GM12878 (cell line): ENCODE measurements at regions not wholly inside any gene's neighbourhood (a gene's known extent, or its start where the extent isn't known, plus 50 kb on each side); places are given as distances from the start of the nearest gene placed in this dataset.

Experiments used
- ATAC-seq: fragments of 200-7000 bp; cut with Tn5 transposase; 3 replicates; pipeline ENCODE4 v1.9.1; 2020; ENCODE audit warnings: mild to moderate bottlenecking, moderate library complexity
- BruUV-seq: library from RNA; stranded (reverse); fragments of 400-500 nt; replicated peaks from 2 replicates; lab custom pipeline; 2021; lab: Mats Ljungman, UMichigan
- CTCF ChIA-PET: fragments of 300-600 bp; sonication (Branson Sonifier 250); formaldehyde crosslinking; extraction: SDS; loops from one replicate; lab custom pipeline; 2021; ENCODE audit warnings: inconsistent platforms; lab: Yijun Ruan, JAX
- POLR2A ChIA-PET: fragments of 350-600 bp; formaldehyde crosslinking; extraction: SDS; loops from one replicate; lab custom pipeline; 2021; ENCODE audit warnings: inconsistent platforms; lab: Charles Lee
- RAD21 ChIA-PET: fragments of 300-600 bp; sonication (Branson Sonifier 250); formaldehyde crosslinking; loops from one replicate; lab custom pipeline; 2023; ENCODE audit warnings: antibody characterized with exemption; ENCODE audit not compliant: unreplicated experiment; lab: Charles Lee
- SMC1A ChIA-PET: fragments of 300-600 bp; sonication (Branson Sonifier 250); formaldehyde crosslinking; loops from one replicate; lab custom pipeline; 2023; ENCODE audit not compliant: unreplicated experiment, uncharacterized antibody; lab: Charles Lee
- DNase-seq: peaks from one replicate; pipeline ENCODE4 v3.0.0-alpha.2; 2011; ENCODE audit warnings: low read depth, low spot score
- FAIRE-seq: peaks from 3 replicates; lab custom pipeline; 2011; peaks lifted over from hg19 to GRCh38; lab: Jason Lieb, UNC
- H2AFZ ChIP-seq: 2 replicates; pipeline ENCODE4 v1.6.0; 2011; ENCODE audit warnings: low read depth, low read length, control low read depth; ENCODE audit not compliant: control insufficient read depth
- H3K27ac ChIP-seq: 2 replicates; pipeline ENCODE4 v1.5.1; 2011; ENCODE audit warnings: control low read depth; ENCODE audit not compliant: control insufficient read depth, insufficient read depth
- H3K27me3 ChIP-seq, 2 experiments: replicated peaks in 1 of 2; 2 replicates each; pipeline versions ENCODE4 v1.6.0 to v1.6.1; 2011; ENCODE audit warnings: low read length in 1 of 2; ENCODE audit not compliant: control insufficient read depth in 2 of 2, insufficient read depth in 2 of 2
- H3K36me3 ChIP-seq, 2 experiments: 2 replicates each; pipeline ENCODE4 v1.5.1; 2011; ENCODE audit warnings: low read length in 1 of 2; ENCODE audit not compliant: control insufficient read depth in 2 of 2, insufficient read depth in 2 of 2
- H3K4me1 ChIP-seq: 2 replicates; pipeline ENCODE4 v1.6.1; 2011; ENCODE audit warnings: mild to moderate bottlenecking, low read length, moderate library complexity, mixed read lengths; ENCODE audit not compliant: control insufficient read depth, insufficient read depth
- H3K4me2 ChIP-seq: 2 replicates; pipeline ENCODE4 v1.6.0; 2011; ENCODE audit warnings: control low read depth; ENCODE audit not compliant: control insufficient read depth, insufficient read depth
- H3K4me3 ChIP-seq: fragments of 200-600 bp; sonication (generic); 2 replicates; pipeline ENCODE4 v1.5.1; 2016
- H3K79me2 ChIP-seq: 2 replicates; pipeline ENCODE4 v1.6.0; 2011; ENCODE audit warnings: low read length; ENCODE audit not compliant: control insufficient read depth, insufficient read depth
- H3K9ac ChIP-seq: 2 replicates; pipeline ENCODE4 v1.8.0; 2011; ENCODE audit warnings: low read length, control low read depth, mixed read lengths; ENCODE audit not compliant: control insufficient read depth, insufficient read depth
- H3K9me3 ChIP-seq: replicated peaks from 3 replicates; pipeline ENCODE4 v1.5.1; 2011; ENCODE audit warnings: mild to moderate bottlenecking, low read length; ENCODE audit not compliant: control insufficient read depth, insufficient read depth
- H4K20me1 ChIP-seq: 2 replicates; pipeline ENCODE4 v1.6.0; 2011; ENCODE audit not compliant: control insufficient read depth, insufficient read depth
- HDGF ChIP-seq: fragments of 450-650 bp; IDR thresholded peaks from 2 replicates; pipeline ENCODE4 v1.6.1; 2016; ENCODE audit warnings: antibody characterized with exemption
- MEF2B ChIP-seq: fragments of 450-650 bp; IDR thresholded peaks from 2 replicates; pipeline ENCODE4 v1.6.1; 2018; ENCODE audit warnings: mild to moderate bottlenecking, moderate library complexity; ENCODE audit not compliant: partially characterized antibody, poor library complexity, severe bottlenecking
- NR2F1 ChIP-seq: fragments of 450-650 bp; conservative IDR thresholded peaks from 2 replicates; pipeline ENCODE4 v1.6.1; 2017; ENCODE audit warnings: mild to moderate bottlenecking
- PAX5 ChIP-seq: IDR thresholded peaks from 2 replicates; pipeline ENCODE4 v1.6.1; 2011; ENCODE audit warnings: low read depth, low read length, borderline replicate concordance
- POLR2AphosphoS5 ChIP-seq: IDR thresholded peaks from 2 replicates; pipeline ENCODE4 v1.6.1; 2011; ENCODE audit warnings: mild to moderate bottlenecking, low read length, inconsistent platforms
- SREBF1 ChIP-seq: IDR thresholded peaks from 2 replicates; pipeline ENCODE4 v1.6.1; 2012; ENCODE audit warnings: mild to moderate bottlenecking, low read length
- TAF1 ChIP-seq: IDR thresholded peaks from 2 replicates; pipeline ENCODE4 v1.6.1; 2011; ENCODE audit warnings: mild to moderate bottlenecking, low read depth, low read length, borderline replicate concordance
- whole genome bisulfite sequencing: methylation state at CpG from one replicate; pipeline ENCODE4 v1.1.6; 2016; ENCODE audit warnings: low lambda C conversion rate; ENCODE audit not compliant: insufficient replicate concordance, insufficient coverage; ENCODE audit errors: missing lambda C conversion rate; 5-methylcytosine and 5-hydroxymethylcytosine counted together
- in situ Hi-C: fragments of 300-500 bp; cut with MboI; formaldehyde crosslinking; loops from 9 replicates; pipeline ENCODE4 v1.14.3; 2018; ENCODE audit warnings: mixed read lengths
- intact Hi-C: fragments of 100-400 bp; cut with micrococcal nuclease; formaldehyde crosslinking; loops from one replicate; pipeline ENCODE4 v1.14.2; 2022; ENCODE audit not compliant: unreplicated experiment
- TF ChIP-seq, protein P1 (sequence below): fragments of 450-650 bp; IDR thresholded peaks from 2 replicates; pipeline ENCODE4 v1.6.1; 2016; ENCODE audit warnings: mild to moderate bottlenecking, moderate library complexity, borderline replicate concordance
- TF ChIP-seq, protein P2 (sequence below): IDR thresholded peaks from 2 replicates; pipeline ENCODE4 v1.6.1; 2011; ENCODE audit warnings: mild to moderate bottlenecking, low read depth, low read length, moderate library complexity; ENCODE audit not compliant: insufficient replicate concordance

DNA sequence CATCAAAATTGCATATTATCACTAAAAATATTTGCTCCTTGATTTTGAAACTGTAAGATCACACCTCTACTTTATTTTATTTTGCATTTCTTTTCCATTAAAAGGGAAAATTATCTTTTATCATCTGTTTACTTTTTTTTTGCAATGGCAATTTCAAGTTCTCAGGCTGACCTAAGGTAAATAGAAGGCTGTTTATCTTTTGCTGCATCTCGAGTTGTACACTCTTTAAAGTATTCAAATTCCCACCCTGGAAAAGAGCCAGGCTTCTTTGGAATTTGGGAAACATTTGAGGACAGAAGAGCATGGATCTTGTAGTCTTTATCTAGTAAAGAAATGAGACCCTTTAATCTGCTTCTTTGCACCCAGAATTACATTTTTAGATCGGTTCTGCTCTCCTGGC, 645.7 kb downstream of the SLC4A3 start:
- no peaks in the 10 kb centered on the region for H3K4me1 ChIP-seq
- no peak overlapping the region for H2AFZ ChIP-seq
- intact Hi-C loops (no loop called here), in situ Hi-C loops (no loop called here)
- RAD21 ChIA-PET = no interaction called here
- SMC1A ChIA-PET = no interaction called here
- no peak overlapping the region for H3K4me2 ChIP-seq
- DNase-seq (no peak), ATAC-seq (no peak), FAIRE-seq (no peak)
- no TSS peak for BruUV-seq
- TF ChIP-seq TAF1 = no peak
- H3K4me3 ChIP-seq = no peak overlapping the region
- no peaks in the 10 kb centered on the region for H3K79me2 ChIP-seq
- no peaks in the 10 kb centered on the region for H3K27me3 ChIP-seq
- no peak overlapping the region for H3K27ac ChIP-seq
- no peaks in the 10 kb centered on the region for H3K9me3 ChIP-seq
- WGBS = 0% methylated on average over 2 of the region's 2 CpGs
- POLR2A ChIA-PET = no interaction called here
- no peak overlapping the region for H3K9ac ChIP-seq
- CTCF ChIA-PET = no interaction called here
- H3K36me3 ChIP-seq = no peaks in the 10 kb centered on the region
- H4K20me1 ChIP-seq = no peaks in the 10 kb centered on the region

DNA sequence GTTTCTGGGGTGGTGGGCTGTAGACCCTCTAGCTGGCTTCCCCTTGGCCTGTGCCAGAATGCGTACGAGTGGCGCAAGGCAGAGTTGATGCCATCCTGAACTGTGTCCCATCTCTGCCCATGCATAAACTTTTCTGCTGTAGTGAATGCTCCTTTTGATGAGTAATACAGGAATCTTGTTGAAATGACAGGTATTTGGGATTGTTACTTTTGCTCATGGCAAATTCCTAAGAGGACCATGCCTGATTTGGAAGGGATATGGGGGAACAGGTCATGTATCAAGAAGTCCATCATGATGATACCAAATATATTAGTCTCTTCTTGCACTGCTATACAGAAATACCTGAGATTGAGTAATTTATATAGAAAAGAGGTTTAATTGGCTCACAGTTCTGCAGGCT, 648.0 kb downstream of the SLC4A3 start:
- Histone ChIP-seq H4K20me1 (no peaks in the 10 kb centered on the region), H2AFZ (no peak overlapping the region), H3K4me3 (no peak overlapping the region), H3K9ac (no peak overlapping the region), H3K4me2 (no peak overlapping the region), H3K4me1 (no peaks in the 10 kb centered on the region), H3K27me3 (no peaks in the 10 kb centered on the region), H3K9me3 (no peaks in the 10 kb centered on the region), H3K79me2 (no peaks in the 10 kb centered on the region), H3K36me3 (no peaks in the 10 kb centered on the region), H3K27ac (no peak overlapping the region)
- BruUV-seq = no TSS peak
- TF ChIP-seq NR2F1 (no peak), PAX5 (no peak), POLR2AphosphoS5 (no peak), MEF2B (no peak), SREBF1 (no peak), HDGF (no peak)
- TF ChIP-seq, protein P1, sequence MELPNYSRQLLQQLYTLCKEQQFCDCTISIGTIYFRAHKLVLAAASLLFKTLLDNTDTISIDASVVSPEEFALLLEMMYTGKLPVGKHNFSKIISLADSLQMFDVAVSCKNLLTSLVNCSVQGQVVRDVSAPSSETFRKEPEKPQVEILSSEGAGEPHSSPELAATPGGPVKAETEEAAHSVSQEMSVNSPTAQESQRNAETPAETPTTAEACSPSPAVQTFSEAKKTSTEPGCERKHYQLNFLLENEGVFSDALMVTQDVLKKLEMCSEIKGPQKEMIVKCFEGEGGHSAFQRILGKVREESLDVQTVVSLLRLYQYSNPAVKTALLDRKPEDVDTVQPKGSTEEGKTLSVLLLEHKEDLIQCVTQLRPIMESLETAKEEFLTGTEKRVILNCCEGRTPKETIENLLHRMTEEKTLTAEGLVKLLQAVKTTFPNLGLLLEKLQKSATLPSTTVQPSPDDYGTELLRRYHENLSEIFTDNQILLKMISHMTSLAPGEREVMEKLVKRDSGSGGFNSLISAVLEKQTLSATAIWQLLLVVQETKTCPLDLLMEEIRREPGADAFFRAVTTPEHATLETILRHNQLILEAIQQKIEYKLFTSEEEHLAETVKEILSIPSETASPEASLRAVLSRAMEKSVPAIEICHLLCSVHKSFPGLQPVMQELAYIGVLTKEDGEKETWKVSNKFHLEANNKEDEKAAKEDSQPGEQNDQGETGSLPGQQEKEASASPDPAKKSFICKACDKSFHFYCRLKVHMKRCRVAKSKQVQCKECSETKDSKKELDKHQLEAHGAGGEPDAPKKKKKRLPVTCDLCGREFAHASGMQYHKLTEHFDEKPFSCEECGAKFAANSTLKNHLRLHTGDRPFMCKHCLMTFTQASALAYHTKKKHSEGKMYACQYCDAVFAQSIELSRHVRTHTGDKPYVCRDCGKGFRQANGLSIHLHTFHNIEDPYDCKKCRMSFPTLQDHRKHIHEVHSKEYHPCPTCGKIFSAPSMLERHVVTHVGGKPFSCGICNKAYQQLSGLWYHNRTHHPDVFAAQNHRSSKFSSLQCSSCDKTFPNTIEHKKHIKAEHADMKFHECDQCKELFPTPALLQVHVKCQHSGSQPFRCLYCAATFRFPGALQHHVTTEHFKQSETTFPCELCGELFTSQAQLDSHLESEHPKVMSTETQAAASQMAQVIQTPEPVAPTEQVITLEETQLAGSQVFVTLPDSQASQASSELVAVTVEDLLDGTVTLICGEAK = no peak
- TF ChIP-seq, protein P2, sequence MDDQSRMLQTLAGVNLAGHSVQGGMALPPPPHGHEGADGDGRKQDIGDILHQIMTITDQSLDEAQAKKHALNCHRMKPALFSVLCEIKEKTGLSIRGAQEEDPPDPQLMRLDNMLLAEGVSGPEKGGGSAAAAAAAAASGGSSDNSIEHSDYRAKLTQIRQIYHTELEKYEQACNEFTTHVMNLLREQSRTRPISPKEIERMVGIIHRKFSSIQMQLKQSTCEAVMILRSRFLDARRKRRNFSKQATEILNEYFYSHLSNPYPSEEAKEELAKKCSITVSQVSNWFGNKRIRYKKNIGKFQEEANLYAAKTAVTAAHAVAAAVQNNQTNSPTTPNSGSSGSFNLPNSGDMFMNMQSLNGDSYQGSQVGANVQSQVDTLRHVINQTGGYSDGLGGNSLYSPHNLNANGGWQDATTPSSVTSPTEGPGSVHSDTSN = no peak
- FAIRE-seq (no peak), ATAC-seq (no peak), DNase-seq (no peak)
- ChIA-PET POLR2A (no interaction called here), CTCF (no interaction called here), RAD21 (no interaction called here), SMC1A (no interaction called here)
- in situ Hi-C loops (no loop called here), intact Hi-C loops (no loop called here)
- WGBS = 71% methylated on average over 3 of the region's 3 CpGs
